ENCODE measurements at regions not wholly inside any gene's neighbourhood (a gene's known extent, or its start where the extent isn't known, plus 50 kb on each side); places are given as distances from the start of the nearest gene placed in this dataset.
"Not testable (repeated sequence)": the region's sequence is repeated elsewhere in the genome, so short reads cannot be mapped to it uniquely, and the experiment has no call there.

DNA sequence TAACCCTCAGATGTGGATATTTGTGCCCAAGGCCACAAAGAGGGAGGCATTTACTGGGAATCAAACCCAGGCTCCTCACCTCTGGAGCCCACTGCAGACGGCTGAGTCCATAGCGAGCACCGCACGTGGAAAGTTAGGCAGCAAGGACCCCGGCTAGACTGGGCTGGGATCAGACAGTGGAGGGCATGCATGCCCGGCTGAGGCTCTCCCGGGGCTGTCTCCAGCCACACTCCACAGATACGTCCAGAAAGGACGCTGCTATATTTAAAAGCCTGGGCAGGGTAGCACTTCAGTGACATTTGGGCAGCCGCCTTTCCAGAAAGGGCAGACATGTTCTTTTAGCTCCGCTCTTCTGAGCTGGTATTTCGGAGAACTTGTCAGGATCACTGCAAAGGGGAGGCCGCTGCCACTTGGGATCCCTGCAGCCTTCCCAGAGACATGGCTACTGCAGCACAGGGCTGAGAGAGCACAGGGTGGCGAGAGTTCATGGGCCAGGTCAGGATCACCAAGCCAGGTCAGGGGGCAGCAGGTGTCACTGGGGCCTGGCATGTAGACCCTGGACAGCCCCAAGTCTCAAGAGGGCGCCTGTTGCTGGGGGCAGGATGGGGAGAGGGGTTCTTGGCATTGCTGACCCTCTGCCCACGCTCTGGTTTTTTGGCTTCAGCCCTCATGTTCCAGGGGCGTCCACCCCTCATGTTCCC is 121.7 kb downstream of the PHETA1 start:
- DNase-seq: no peak

DNA sequence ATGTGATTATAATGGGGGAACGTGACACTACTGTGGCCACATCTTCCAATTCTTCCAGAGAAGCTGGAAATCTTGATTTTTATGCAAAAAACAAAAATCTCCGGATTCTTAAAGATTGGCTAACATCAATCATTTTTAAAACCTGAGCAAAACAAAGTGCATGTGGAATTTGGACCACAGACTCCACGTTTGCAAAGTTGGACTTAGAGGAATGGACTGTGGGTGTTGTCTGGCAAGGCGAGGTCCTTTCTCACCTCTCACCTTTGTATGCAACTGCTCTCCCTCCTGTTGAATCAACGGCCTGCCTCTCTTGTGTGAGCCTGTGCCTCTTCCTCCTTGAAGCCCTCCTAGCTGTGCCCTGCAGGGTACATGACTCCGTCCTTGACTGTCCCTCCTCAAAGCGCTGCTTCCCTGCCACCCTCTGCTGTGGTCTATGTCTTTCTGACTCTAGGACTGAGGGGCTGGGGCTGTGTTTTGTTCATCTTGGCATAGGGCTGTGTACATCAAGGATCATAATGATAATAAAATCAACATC is 122.4 kb downstream of the PHETA1 start:
- no peak for DNase-seq

GRCh38 chr12:111245701-111246476 is 123.0 kb downstream of the PHETA1 start:
- no peak for DNase-seq

- no peak for DNase-seq
These were observed 124.2 kb downstream of the PHETA1 start for GRCh38 chr12:111244673-111245072.

DNA sequence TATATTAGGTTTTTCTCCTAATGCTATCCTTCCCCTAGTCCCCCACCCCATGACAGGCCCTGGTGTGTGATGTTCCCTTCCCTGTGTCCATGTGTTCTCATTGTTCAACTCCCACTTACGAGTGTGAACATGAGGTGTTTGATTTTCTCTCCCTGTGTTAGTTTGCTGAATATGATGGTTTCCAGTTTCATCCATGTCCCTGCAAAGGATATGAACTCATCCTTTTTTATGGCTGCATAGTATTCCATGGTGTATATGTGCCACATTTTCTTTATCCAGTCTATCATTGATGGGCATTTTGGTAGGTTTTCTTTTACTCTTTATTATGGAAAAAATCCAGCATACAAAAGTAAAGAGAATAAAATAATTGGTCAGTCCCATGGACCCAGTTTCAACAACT is 126.1 kb downstream of the PHETA1 start:
- DNase-seq: not testable (repeated sequence)

DNA sequence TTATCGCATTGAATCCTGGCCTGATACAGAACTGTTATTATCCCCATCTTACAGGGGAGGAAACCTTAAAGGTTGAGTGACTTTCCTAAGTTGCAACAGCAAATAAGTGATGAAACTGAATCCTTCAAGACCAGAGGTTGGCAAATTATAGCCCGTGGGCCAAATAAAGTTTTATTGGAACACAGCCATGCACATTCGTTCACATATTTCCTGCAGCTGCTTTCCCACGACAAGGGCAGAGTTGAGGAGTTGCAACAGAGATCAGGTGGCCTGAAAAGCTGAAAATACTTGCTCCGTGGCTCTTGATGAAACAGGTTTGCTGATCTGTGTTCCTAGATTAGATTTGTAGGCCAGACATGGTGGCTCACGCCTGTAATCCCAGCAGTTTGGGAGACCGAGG is 126.7 kb downstream of the PHETA1 start:
- DNase-seq: peak; percentile 24 to 56

DNA sequence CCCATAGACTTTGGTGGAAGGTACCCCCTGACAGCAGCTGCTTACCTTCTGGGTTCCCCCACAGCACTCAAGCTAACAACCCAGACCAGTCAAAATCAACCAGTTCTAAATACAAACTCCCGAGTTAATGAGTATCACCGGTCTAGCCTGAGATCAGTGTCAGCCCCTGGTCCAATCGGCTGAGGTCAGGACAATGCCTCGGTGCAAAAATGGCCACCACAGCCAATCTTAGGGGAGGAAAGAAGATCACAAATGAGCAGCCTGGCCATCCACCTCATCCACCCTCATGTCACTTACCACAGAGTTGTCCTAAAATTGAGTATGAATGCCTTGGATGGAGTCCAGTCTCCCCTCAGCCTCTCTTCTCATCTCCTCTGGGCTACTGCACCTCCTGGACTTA is 128.5 kb downstream of the PHETA1 start:
- DNase-seq: no peak

GRCh38 chr12:111239235-111239634 is 129.7 kb downstream of the PHETA1 start:
- DNase-seq: no peak

DNA sequence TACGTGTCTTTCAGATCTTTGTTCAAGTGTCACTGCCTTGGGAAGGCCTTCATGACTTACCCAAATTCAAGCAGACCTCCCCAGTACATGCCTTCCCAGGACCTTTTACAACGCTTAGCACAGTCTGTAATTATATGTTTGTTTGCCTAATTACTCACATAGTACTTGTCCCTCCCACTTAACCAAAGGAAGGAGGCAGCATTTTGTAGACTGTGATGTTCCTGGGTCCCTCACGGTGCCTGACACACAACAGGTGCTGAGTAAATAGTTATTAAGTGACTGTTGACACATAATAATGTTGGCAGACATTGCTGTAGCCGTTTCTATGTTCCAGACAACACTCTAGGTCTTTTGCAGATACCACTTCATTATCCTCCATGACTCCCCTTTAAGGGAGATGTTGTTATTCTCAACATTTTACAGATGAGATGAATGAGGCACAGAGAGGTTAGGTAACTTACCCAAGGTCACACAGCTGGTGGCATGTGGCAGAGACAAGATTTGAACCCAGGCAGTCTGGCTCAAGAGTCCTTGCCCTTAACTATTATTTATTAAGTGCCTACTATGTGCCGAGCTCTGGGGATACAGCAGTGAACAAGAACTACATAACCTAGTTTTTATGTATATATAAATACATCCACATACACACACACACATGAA is 130.7 kb downstream of the PHETA1 start:
- DNase-seq: no peak

DNA sequence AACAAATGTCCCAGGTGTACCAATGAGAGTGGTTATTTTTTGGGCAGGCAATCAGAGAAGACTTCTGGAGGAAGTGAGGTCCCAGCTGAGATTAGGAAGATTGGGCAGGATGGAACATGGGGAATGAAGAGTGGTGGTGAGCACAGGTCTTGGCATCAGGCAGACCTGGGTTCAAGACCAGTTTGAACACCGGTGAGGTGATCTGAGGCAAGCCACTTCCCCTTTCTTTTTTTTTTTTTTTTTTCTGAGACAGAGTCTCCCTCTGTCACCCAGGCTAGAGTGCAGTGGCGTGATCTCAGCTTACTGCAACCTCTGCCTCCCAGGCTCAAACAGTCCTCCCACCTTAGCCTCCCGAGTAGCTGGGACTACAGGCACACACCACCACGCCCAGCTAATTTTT is 134.4 kb downstream of the PHETA1 start:
- DNase-seq: not testable (repeated sequence)

- DNase-seq: peak in 1 of 2 donors; percentile 41
These were observed 135.1 kb downstream of the PHETA1 start for GRCh38 chr12:111233786-111234185.

- no peak for DNase-seq
These were observed 138.2 kb downstream of the PHETA1 start for GRCh38 chr12:111230649-111231048.

- no peak for DNase-seq
These were observed 139.8 kb downstream of the PHETA1 start for GRCh38 chr12:111228916-111229666.

DNA sequence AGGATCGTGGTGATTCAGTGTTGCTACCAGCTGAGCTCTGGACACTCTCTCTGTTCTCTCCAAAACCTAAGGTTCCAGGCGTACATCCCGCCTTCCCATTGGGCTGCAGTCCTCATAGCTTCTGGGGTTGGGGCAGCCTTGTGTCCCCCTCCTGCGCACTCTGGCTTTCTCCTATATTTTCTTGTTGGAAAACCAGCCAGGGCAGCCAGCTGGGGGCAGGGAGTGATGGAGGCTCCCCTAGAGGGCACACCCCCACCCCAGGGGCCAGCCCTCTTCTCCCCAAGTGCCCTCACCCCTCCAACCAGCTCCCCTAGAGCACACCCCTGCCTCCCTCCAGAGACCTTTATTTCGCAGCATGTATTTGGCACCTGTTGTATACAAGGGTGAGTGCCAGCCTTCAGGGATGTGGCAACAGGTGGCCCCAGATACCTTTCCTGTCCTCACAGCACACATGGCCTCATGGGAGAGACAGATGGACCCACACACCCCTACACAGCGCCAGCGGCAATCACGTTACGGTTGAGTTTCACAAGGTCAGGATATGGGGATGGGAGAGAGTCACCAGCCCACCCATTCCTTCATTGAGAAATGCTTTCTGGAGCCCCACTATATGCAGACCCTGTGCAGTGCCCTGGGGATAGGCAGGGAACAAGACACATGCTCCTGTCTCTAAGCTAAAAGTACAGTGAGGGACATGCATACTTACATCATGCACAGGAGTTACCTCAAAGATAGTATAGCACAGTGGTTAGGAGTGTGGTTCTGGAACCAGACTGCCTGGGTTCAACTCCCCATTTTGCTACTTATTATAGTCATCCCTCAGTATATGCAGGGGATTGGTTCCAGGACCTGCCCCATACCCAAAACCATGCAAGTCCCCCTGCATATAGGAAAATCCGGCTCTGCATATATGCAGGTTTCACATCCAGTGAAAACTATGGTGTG is 141.1 kb downstream of the PHETA1 start:
- no peak for DNase-seq

DNA sequence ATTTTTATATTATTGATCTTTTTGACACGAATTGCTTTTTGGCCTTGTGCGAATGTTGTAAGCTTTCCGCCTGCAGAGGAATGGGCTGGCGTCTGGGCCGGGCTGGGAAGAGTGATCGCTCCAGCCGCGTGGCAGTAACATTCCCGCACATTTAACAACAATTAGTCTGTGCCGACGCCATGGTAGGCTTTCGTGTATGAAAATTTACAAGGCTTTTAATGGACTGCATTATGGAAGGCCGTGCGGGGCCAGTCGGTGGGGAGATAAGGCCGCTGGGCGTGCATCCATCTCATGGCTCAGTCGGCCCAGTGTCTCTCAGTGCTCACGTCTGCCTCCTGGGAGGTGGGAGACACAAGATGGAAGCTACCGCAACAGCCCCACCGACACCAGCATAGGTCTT is 142.2 kb downstream of the PHETA1 start:
- DNase-seq: no peak

- DNase-seq: no peak
These were observed 143.6 kb downstream of the PHETA1 start for GRCh38 chr12:111225307-111225706.

- no peak for DNase-seq
These were observed 144.5 kb downstream of the PHETA1 start for GRCh38 chr12:111224186-111225066.

- peak; percentile 65 to 92 for DNase-seq
These were observed 146.4 kb downstream of the PHETA1 start for GRCh38 chr12:111222523-111222922.

GRCh38 chr12:111222027-111222414 is 146.9 kb downstream of the PHETA1 start:
- no peak for DNase-seq
